Midbrain (tissue), 1 donor: ENCODE measurements at regions not wholly inside any gene's neighbourhood (a gene's known extent, or its start where the extent isn't known, plus 50 kb on each side); places are given as distances from the start of the nearest gene placed in this dataset.
"Not testable (repeated sequence)": the region's sequence is repeated elsewhere in the genome, so short reads cannot be mapped to it uniquely, and the experiment has no call there.

Experiments used
- DNase-seq: peaks from one replicate; lab custom pipeline; 2025; lab: John Stamatoyannopoulos, UW

DNA sequence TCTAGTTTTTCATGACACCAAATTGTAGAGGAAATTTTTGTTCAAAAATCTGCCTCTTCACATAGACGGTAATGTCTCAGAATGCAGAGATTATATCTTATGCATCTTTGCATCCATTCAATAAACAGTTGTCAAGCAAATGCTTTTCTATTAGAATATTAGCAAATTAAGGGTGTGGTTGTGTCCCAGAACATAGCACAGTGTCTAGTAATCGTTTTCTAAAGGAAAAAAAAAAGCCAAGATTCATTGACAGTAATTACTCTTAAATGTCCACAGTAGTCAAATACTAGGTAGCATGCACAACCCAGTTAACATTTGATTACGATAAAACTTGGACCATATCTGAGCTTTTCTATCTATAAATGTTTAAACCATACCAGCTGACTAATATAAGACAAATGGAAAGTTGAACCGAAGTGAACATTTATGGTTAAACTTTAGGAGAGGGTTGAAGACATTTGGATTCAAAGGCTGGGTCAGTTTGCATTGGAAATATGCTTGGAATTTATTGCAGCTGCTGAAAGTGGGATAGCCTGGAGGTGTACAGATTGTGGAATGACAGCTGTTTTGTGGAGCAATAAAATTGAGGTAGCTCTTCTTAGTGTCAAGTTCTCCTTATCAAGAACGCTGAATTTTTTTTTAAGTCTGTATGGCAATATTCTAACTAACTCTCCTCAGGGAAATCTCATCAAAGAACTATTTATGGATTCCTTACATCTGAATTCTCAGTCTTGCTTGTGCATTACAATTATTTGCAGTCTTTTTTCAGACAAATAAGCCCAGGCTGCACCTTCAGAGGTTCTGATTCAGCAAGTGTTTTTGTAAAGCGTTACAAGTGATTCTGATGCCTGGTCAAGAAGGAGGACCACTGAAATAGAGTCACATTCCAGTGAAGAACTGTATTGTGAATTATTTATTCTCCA is 66.7 kb upstream of the ATP2B1 start:
- DNase-seq, result no peak

DNA sequence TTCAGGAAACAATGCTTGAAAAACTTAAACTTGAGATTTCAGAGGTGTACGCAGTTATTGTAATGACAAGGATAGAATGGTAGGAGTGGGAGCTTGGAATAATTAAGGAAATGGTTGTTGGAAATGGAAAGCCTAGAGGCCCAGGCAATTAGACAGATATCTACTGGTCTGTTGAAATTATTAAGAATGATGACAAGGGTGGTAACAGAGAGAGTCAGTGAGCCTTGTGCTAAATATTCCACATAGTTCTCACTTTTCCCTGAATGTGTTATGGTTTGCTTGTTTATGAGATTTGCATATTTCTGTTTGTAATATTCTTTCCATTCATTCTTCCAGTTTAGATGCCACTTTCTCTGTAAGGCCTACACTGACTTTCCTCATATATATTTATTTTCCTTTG is 66.0 kb upstream of the ATP2B1 start:
- no peak for DNase-seq

DNA sequence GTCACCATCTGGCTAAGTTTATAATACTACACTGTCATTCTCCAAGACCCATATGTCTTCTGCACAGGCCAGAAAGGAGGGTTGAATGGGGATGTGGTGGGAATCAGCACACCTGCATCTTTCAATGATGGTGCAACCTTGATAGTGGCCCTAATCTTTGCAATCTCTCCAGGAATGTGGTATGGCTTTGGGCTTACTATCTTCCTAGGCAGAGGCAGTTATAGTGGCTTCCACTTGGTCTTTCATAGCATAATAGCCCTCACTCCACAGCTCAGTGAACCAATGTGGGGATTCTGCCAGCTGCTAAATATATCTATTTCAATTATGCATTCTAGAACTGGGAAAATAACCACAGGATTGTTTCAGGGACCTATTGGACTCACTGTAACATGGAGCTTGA is 61.8 kb upstream of the ATP2B1 start:
- no peak for DNase-seq

DNA sequence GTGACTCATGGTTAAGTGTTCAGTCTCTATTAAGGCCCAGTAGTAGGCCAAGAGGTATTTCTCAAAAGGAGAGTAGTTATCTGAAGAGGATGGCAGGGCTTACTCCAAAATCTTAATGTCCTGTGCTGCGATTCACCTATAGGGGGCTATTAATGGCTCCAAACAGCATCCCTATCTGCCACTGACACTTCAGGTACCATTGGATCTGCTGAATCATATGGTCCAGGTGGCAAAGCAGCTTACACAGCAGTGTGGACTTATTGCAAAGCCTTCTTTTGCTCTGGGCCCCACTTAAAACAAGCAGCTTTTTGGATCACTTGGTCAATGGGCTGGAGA is 60.8 kb upstream of the ATP2B1 start:
- DNase-seq, result no peak

DNA sequence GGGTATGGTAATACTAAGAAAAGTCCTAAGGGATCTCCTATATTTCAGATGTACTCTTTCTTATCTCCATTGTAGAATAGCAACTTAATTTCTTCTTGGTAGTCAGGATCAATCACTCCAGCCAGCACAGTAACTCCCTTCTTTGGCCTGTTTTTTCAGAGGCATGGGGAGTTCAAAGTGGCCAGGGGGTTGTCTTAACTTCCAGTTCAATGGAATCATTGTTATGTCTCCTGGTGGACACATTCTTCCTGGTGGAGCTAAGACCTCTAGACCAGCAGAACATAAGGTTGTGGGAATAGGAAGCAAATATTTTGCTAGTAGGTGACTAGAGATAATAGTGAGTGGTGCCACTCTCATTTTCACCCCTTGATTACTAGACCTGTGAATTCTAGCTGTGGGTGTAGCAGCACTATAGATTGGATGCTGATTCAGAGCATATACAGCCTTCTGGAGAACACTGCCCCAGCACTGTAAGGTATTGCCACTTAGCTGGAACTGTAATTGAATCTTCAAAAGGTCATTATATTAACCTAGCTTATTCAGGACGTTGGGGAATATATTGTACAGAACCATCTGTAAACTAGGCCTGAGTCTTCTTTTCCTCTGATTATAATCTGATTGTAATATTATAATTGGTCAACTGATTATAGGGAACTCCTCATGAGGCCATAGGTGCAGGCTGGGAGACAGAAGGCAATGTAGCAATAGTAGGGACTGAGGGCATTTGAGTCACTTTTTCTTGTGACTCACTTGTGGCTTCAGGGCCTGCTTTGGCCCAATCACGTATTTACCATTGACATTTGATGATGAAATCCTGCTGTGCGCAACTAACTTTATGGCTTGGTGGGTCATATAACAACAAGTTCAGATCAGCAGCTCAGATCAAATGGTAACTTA is 60.2 kb upstream of the ATP2B1 start:
- DNase-seq, result no peak

DNA sequence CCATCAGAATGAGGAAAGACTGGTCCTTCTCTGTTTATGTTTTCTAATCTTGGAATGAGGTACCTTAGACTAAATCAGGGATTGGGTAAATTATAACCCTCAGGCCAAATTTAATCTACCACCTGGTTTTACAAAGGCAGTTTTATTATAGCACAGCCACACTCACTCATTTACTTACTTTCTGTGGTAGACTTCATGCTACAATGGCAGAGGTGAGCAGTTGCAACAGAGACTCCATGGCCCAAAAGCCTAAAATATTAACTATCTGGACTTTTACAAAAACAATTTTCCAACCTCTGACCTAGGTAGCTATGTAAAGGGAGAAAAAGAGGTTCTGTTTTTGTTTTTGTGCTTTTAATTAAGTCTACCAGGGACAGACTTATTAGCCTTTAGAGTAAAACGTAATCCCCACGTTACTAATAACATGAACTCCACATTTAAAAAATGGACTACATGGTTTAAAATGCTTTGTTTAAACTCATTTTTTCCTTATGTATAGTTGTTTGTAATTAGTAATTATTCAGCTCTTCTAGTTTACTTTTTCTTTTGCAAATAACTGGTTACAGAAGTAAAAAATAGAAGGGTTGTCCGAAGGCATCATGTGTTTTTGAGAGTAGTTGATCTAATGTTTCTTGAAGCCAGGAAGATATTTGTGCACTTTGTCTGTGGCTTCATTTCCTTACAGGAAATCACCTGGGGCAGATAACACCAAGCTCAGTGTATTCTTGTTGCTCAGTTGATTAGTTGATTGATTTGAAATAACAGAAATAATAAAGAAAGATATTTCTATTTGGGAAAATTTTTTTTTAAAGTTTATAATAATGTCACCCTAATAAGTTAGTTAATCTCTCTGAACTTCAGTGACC is 57.6 kb upstream of the ATP2B1 start:
- no peak for DNase-seq

DNA sequence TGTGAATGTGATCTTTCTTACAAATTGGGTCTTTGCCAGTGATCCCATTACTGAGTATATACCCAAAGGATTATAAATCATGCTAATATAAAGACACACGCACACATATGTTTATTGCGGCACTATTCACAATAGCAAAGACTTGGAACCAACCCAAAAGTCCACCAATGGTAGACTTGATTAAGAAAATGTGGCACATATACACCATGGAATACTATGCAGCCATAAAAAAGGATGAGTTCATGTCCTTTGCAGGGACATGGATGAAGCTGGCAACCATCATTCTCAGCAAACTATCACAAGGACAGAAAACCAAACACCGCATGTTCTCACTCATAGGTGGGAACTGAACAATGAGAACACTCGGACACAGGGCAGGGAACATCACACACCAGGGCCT is 55.5 kb upstream of the ATP2B1 start:
- not testable (repeated sequence) for DNase-seq

DNA sequence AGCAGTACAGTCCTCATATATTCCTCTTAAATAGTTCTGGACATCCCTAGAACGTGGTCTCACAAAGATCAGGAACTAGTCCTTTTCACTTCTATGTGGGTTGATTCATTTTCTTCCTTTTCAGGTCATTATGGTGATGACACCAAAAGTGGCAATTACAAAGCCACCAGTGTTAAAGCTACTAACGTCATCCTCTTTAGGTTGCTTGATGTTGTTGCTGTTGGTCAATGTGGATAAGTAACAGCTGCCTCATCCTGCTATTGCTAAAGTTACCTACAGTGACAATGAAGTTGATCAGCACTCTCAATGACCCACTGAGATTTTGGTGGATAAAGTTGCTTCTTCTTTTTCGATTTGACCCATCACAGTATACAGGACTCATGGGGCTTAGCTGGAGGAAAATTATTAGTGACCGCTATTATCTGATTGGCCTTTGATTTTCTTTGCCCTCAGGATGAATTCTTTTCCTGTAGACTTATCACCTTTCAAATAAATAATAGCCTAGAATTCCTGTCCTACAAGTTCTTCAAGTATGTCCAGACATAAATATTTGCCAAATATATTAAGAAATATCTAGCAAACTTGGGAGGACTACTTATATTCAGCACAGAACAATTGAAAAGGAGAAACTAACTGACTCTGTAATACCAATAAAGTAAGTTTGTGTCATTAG is 54.0 kb upstream of the ATP2B1 start:
- DNase-seq, result no peak

DNA sequence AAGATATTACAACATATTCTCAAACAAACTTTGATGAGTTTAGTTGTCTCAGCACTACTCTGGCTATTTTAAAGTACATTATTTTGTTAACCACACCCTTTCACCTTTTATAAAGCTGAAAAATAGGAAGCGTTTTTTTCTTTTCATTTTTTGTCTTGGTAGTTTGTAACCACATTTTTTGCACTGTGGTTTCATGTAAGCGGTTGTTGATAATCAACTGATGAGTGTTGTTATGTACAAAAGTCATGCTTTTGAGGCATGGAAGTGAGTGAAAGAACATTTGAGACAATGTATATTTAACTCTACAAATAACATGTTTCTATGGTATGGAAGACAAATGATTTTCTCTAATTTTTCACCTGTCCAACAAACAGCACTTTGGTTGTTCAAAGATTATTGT is 52.1 kb upstream of the ATP2B1 start:
- no peak for DNase-seq
